H1 (cell line): ENCODE measurements at regions not wholly inside any gene's neighbourhood (a gene's known extent, or its start where the extent isn't known, plus 50 kb on each side); places are given as distances from the start of the nearest gene placed in this dataset.

Experiments used
- CTCF ChIA-PET: fragments of 300-600 bp; sonication (Branson Sonifier 250); formaldehyde crosslinking; loops from one replicate; lab custom pipeline; 2021; ENCODE audit not compliant: partially characterized antibody; lab: Charles Lee
- POLR2A ChIA-PET: fragments of 300-600 bp; sonication (Branson Sonifier 250); formaldehyde crosslinking; loops from one replicate; lab custom pipeline; 2021; ENCODE audit warnings: inconsistent platforms; ENCODE audit not compliant: partially characterized antibody; lab: Charles Lee
- DNase-seq, 2 experiments: peaks; one replicate each; pipeline versions ENCODE4 v3.0.0 to v3.0.0-alpha.2; 2010 to 2022; ENCODE audit warnings: low spot score in 2 of 2, low read depth in 1 of 2, mixed read lengths in 1 of 2
- FAIRE-seq: peaks from 2 replicates; lab custom pipeline; 2011; peaks lifted over from hg19 to GRCh38; lab: Jason Lieb, UNC
- H2AFZ ChIP-seq: 2 replicates; pipeline ENCODE4 v1.8.1; 2012; ENCODE audit warnings: low read length, inconsistent platforms
- H2AK5ac ChIP-seq: 2 replicates; pipeline ENCODE4 v1.6.1; 2013; ENCODE audit warnings: low read depth, low read length
- H2BK120ac ChIP-seq: replicated peaks from 2 replicates; pipeline ENCODE3; 2013; ENCODE audit warnings: low read depth, low read length, inconsistent platforms
- H2BK12ac ChIP-seq: 2 replicates; pipeline ENCODE4 v1.6.1; 2013; ENCODE audit warnings: low read depth, low read length
- H2BK15ac ChIP-seq: 2 replicates; pipeline ENCODE4 v1.6.1; 2013; ENCODE audit warnings: low read length
- H2BK20ac ChIP-seq: 2 replicates; pipeline ENCODE4 v1.6.1; 2013; ENCODE audit warnings: low read length
- H2BK5ac ChIP-seq: 2 replicates; pipeline ENCODE4 v1.6.1; 2013; ENCODE audit warnings: low read depth, low read length
- H3K14ac ChIP-seq: 2 replicates; pipeline ENCODE4 v1.6.1; 2013; ENCODE audit warnings: inconsistent platforms; ENCODE audit not compliant: insufficient read length
- H3K18ac ChIP-seq: 2 replicates; pipeline ENCODE4 v1.6.1; 2013; ENCODE audit warnings: low read length; ENCODE audit errors: extremely low read depth
- H3K23ac ChIP-seq: 2 replicates; pipeline ENCODE4 v1.6.1; 2013; ENCODE audit warnings: inconsistent platforms; ENCODE audit not compliant: insufficient read length
- H3K23me2 ChIP-seq: 2 replicates; pipeline ENCODE4 v1.6.1; 2013; ENCODE audit warnings: low read depth, low read length
- H3K27ac ChIP-seq: 2 replicates; pipeline ENCODE4 v1.6.1; 2011; ENCODE audit warnings: low read depth, low read length, inconsistent platforms
- H3K27me3 ChIP-seq, 4 experiments: replicated peaks in 1 of 4; 1 replicate in 1 of 4; 2 replicates in 3 of 4; pipeline versions ENCODE4 v1.6.1 to v1.8.1; 2011 to 2013; ENCODE audit warnings: low read length in 3 of 4, mild to moderate bottlenecking in 3 of 4, inconsistent platforms in 2 of 4, mixed read lengths in 2 of 4, moderate library complexity in 1 of 4; ENCODE audit not compliant: control insufficient read depth in 3 of 4, insufficient read depth in 3 of 4; ENCODE audit errors: extremely low read depth in 1 of 4
- H3K36me3 ChIP-seq, 4 experiments: 2 replicates each; pipeline versions ENCODE4 v1.6.1 to v1.8.1; 2011 to 2013; ENCODE audit warnings: mild to moderate bottlenecking in 4 of 4, low read length in 3 of 4, moderate library complexity in 2 of 4, control low read depth in 1 of 4, inconsistent platforms in 1 of 4; ENCODE audit not compliant: insufficient read depth in 4 of 4, control insufficient read depth in 2 of 4
- H3K4ac ChIP-seq: replicated peaks from 2 replicates; pipeline ENCODE3; 2013; ENCODE audit warnings: low read length, low read depth, mixed read lengths, inconsistent platforms; ENCODE audit not compliant: insufficient read length
- H3K4me1 ChIP-seq, 4 experiments: replicated peaks in 1 of 4; 1 replicate in 1 of 4; 2 replicates in 3 of 4; pipeline versions ENCODE4 v1.6.1 to v1.8.1; 2011 to 2013; ENCODE audit warnings: low read length in 3 of 4, inconsistent platforms in 2 of 4, mixed read lengths in 1 of 4; ENCODE audit not compliant: insufficient read depth in 4 of 4, control insufficient read depth in 3 of 4
- H3K4me2 ChIP-seq, 2 experiments: 2 replicates each; pipeline versions ENCODE4 v1.6.1 to v1.8.1; 2011 to 2013; ENCODE audit warnings: low read depth in 2 of 2, low read length in 2 of 2, control low read depth in 1 of 2, inconsistent platforms in 1 of 2, mild to moderate bottlenecking in 1 of 2; ENCODE audit not compliant: insufficient read depth in 1 of 2
- H3K4me3 ChIP-seq, 4 experiments: fragments of 200-600, 300-600 bp in 1 of 4; sonication (generic), shearing (Covaris generic), sonication (Bioruptor Twin) in 1 of 4; 2 replicates each; pipeline versions ENCODE4 v1.5.1 to v1.8.1; 2011 to 2016; ENCODE audit warnings: low read length in 4 of 4, low read depth in 3 of 4, control low read depth in 2 of 4, inconsistent platforms in 2 of 4, mild to moderate bottlenecking in 2 of 4, mixed read lengths in 1 of 4, moderate library complexity in 1 of 4; ENCODE audit not compliant: insufficient read depth in 2 of 4; ENCODE audit errors: extremely low read depth in 1 of 4
- H3K56ac ChIP-seq: replicated peaks from 2 replicates; pipeline ENCODE3; 2013; ENCODE audit warnings: low read depth, mild to moderate bottlenecking, mixed read lengths, low read length, inconsistent platforms; ENCODE audit not compliant: insufficient read length
- H3K79me1 ChIP-seq: 2 replicates; pipeline ENCODE4 v1.6.1; 2013; ENCODE audit warnings: low read depth, low read length, control low read depth
- H3K79me2 ChIP-seq, 2 experiments: 2 replicates each; pipeline versions ENCODE4 v1.6.1 to v1.8.1; 2012 to 2013; ENCODE audit warnings: low read length in 2 of 2, mild to moderate bottlenecking in 2 of 2, inconsistent platforms in 1 of 2; ENCODE audit not compliant: insufficient read depth in 2 of 2, control insufficient read depth in 1 of 2
- H3K9ac ChIP-seq, 4 experiments: replicated peaks in 1 of 4; 1 replicate in 1 of 4; 2 replicates in 3 of 4; pipeline versions ENCODE4 v1.6.1 to v1.8.1; 2011 to 2013; ENCODE audit warnings: low read depth in 3 of 4, low read length in 3 of 4, control low read depth in 2 of 4, mild to moderate bottlenecking in 2 of 4, moderate library complexity in 2 of 4, inconsistent platforms in 1 of 4; ENCODE audit errors: extremely low read depth in 1 of 4
- H3K9me3 ChIP-seq, 2 experiments: 2 replicates each; pipeline versions ENCODE4 v1.6.1 to v1.8.1; 2012 to 2013; ENCODE audit warnings: mild to moderate bottlenecking in 2 of 2, moderate library complexity in 2 of 2, control low read depth in 1 of 2, inconsistent platforms in 1 of 2, low read depth in 1 of 2, low read length in 1 of 2, mixed read lengths in 1 of 2; ENCODE audit not compliant: insufficient read depth in 2 of 2
- H4K20me1 ChIP-seq, 2 experiments: replicated peaks in 1 of 2; 2 replicates each; pipeline versions ENCODE3 to v1.8.1; 2011 to 2013; ENCODE audit warnings: inconsistent platforms in 2 of 2, low read length in 2 of 2, mild to moderate bottlenecking in 1 of 2; ENCODE audit not compliant: insufficient read depth in 2 of 2, control insufficient read depth in 1 of 2
- H4K5ac ChIP-seq: 2 replicates; pipeline ENCODE4 v1.6.1; 2013; ENCODE audit warnings: low read length, low read depth, mixed read lengths, inconsistent platforms; ENCODE audit not compliant: insufficient read length
- H4K8ac ChIP-seq: 2 replicates; pipeline ENCODE4 v1.8.0; 2013; ENCODE audit warnings: mild to moderate bottlenecking, moderate library complexity, low read length, inconsistent platforms; ENCODE audit not compliant: insufficient read depth; ENCODE audit errors: extremely low read depth
- H4K91ac ChIP-seq: replicated peaks from 2 replicates; pipeline ENCODE3; 2013; ENCODE audit warnings: low read length, mixed read lengths, inconsistent platforms; ENCODE audit not compliant: insufficient read length
- BACH1 ChIP-seq: IDR thresholded peaks from 2 replicates; pipeline ENCODE4 v1.6.1; 2012; ENCODE audit warnings: low read length, improper control_type of control experiment
- BCL11A ChIP-seq, 2 experiments: IDR thresholded peaks; one replicate each; pipeline ENCODE4 v1.6.1; 2011; ENCODE audit warnings: low read depth in 2 of 2, low read length in 2 of 2, mild to moderate bottlenecking in 2 of 2
- CEBPB ChIP-seq: IDR thresholded peaks from 2 replicates; pipeline ENCODE4 v1.6.1; 2012; ENCODE audit warnings: low read depth, low read length
- FOSL1 ChIP-seq: IDR thresholded peaks from 2 replicates; pipeline ENCODE4 v1.6.1; 2011; ENCODE audit warnings: mild to moderate bottlenecking, low read depth, low read length, moderate library complexity; ENCODE audit not compliant: insufficient read depth
- HDAC2 ChIP-seq, 2 experiments: fragments of 300-600 bp in 1 of 2; sonication (generic) in 1 of 2; IDR thresholded peaks; 2 replicates each; pipeline ENCODE4 v1.6.1; 2011 to 2012; ENCODE audit warnings: low read depth in 2 of 2, low read length in 2 of 2, mild to moderate bottlenecking in 2 of 2, moderate library complexity in 2 of 2, borderline replicate concordance in 1 of 2, inconsistent platforms in 1 of 2
- JUND ChIP-seq: IDR thresholded peaks from 2 replicates; pipeline ENCODE4 v1.6.1; 2011; ENCODE audit warnings: mild to moderate bottlenecking, improper control_type of control experiment, low read length
- KDM1A ChIP-seq: fragments of 200-600, 300-600 bp; sonication (generic); IDR thresholded peaks from 2 replicates; pipeline ENCODE4 v1.7.1; 2016; ENCODE audit warnings: mild to moderate bottlenecking, low read length, borderline replicate concordance
- KDM4A ChIP-seq: IDR thresholded peaks from one replicate; pipeline ENCODE4 v1.7.1; 2012; ENCODE audit warnings: low read depth, mild to moderate bottlenecking, moderate library complexity, low read length, inconsistent platforms; ENCODE audit not compliant: severe bottlenecking
- NRF1 ChIP-seq: IDR thresholded peaks from 2 replicates; pipeline ENCODE4 v1.6.1; 2011; ENCODE audit warnings: mild to moderate bottlenecking, low read depth, low read length, improper control_type of control experiment
- POLR2AphosphoS5 ChIP-seq: IDR thresholded peaks from 2 replicates; pipeline ENCODE4 v1.6.1; 2011; ENCODE audit warnings: low read depth, low read length
- RNF2 ChIP-seq: fragments of 200-900, 300-1000 bp; sonication (generic); IDR thresholded peaks from 2 replicates; pipeline ENCODE4 v1.7.1; 2016; ENCODE audit warnings: borderline replicate concordance, low read depth, mild to moderate bottlenecking, antibody characterized with exemption, low read length; ENCODE audit not compliant: poor library complexity, severe bottlenecking; ENCODE audit errors: missing control alignments
- SIRT6 ChIP-seq: IDR thresholded peaks from one replicate; pipeline ENCODE4 v1.7.1; 2012; ENCODE audit warnings: low read length, inconsistent platforms
- TAF1 ChIP-seq: IDR thresholded peaks from 2 replicates; pipeline ENCODE4 v1.6.1; 2011; ENCODE audit warnings: mild to moderate bottlenecking, low read depth, low read length
- TBP ChIP-seq: IDR thresholded peaks from 2 replicates; pipeline ENCODE4 v1.6.1; 2011; ENCODE audit warnings: low read depth, low read length, improper control_type of control experiment
- TEAD4 ChIP-seq: IDR thresholded peaks from 2 replicates; pipeline ENCODE4 v1.6.1; 2012; ENCODE audit warnings: low read depth, low read length, inconsistent platforms, mixed read lengths
- YY1 ChIP-seq: IDR thresholded peaks from 2 replicates; pipeline ENCODE4 v1.6.1; 2011; ENCODE audit warnings: low read depth, mild to moderate bottlenecking, low read length
- WGBS, 2 experiments: shearing (Covaris generic) in 1 of 2; methylation state at CpG; one replicate each; pipeline versions ENCODE4 v1.1.6 to v1.1.7; 2013 to 2015; ENCODE audit warnings: low lambda C conversion rate in 2 of 2, mixed read lengths in 2 of 2, inconsistent platforms in 1 of 2, low coverage in 1 of 2, missing lambda C conversion rate in 1 of 2; ENCODE audit not compliant: insufficient replicate concordance in 2 of 2, insufficient coverage in 1 of 2, insufficient read length in 1 of 2; ENCODE audit errors: extremely low coverage in 1 of 2, missing lambda C conversion rate in 1 of 2; 5-methylcytosine and 5-hydroxymethylcytosine counted together

DNA sequence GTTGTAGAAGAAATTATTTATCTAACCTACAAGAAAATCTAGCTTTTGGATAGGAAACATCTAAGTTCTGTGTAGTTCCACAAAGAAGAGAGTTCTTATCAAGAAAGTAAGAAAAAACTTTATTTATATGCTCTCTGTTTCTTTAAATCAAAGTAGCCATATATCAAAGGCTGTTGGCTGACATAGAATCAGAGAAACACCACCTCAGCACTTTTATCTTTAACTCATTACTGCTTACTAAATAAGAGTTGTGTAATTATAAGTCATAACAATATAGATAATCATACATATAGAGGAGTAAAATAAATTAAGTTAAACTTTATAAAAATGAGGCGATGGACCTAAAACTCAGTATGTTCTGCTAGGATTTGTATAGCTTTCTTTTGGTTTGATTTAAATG lies 570.6 kb downstream of the PCDH17 start:
- no peaks in the 10 kb centered on the region for H3K36me3 ChIP-seq
- H3K4me2 ChIP-seq = no peak overlapping the region
- H3K4me1 ChIP-seq = no peaks in the 10 kb centered on the region
- no peak overlapping the region for H4K5ac ChIP-seq
- H3K18ac ChIP-seq = no peak overlapping the region
- H3K23me2 ChIP-seq = no peaks in the 10 kb centered on the region
- POLR2A ChIA-PET = no interaction called here
- H3K4ac ChIP-seq = no peak overlapping the region
- H2BK20ac ChIP-seq = no peak overlapping the region
- CTCF ChIA-PET = interaction anchor here (1.4 kb wide), 1 partner anchor 10 kb away, joined by 3 read pairs; no protein-coding TSS in a partner anchor
- H2BK15ac ChIP-seq = no peak overlapping the region
- no peak overlapping the region for H2BK12ac ChIP-seq
- H3K56ac ChIP-seq = no peak overlapping the region
- H4K8ac ChIP-seq = no peak overlapping the region
- H4K20me1 ChIP-seq = no peaks in the 10 kb centered on the region
- H3K27me3 ChIP-seq = no peaks in the 10 kb centered on the region
- H2AFZ ChIP-seq = no peak overlapping the region
- DNase-seq (no peak), FAIRE-seq (no peak)
- no peak overlapping the region for H2BK120ac ChIP-seq
- H4K91ac ChIP-seq = no peak overlapping the region
- H3K4me3 ChIP-seq = no peak overlapping the region
- H3K79me1 ChIP-seq = no peaks in the 10 kb centered on the region
- H3K9me3 ChIP-seq = no peaks in the 10 kb centered on the region
- no peak overlapping the region for H2BK5ac ChIP-seq
- no peak overlapping the region for H2AK5ac ChIP-seq
- no peak overlapping the region for H3K9ac ChIP-seq
- no peak overlapping the region for H3K23ac ChIP-seq
- 88% methylated on average over 1 of the region's 1 CpG; no CpG with 5 or more reads in 1 of the 2 experiments for WGBS, 2 experiments
- no peak overlapping the region for H3K27ac ChIP-seq
- no peak overlapping the region for H3K14ac ChIP-seq
- H3K79me2 ChIP-seq = no peaks in the 10 kb centered on the region
- TF ChIP-seq CEBPB = no peak
- TF ChIP-seq BCL11A (IDR thresholded peaks at IDR 0.05; ENCODE audit: low read depth in 2 of 2, low read length in 2 of 2) = no peak
- TF ChIP-seq KDM4A = no peak
- TF ChIP-seq TBP = no peak
- no peak for TF ChIP-seq KDM1A
- no peak for TF ChIP-seq FOSL1
- TF ChIP-seq SIRT6 = no peak
- no peak for TF ChIP-seq NRF1
- TF ChIP-seq YY1 = no peak
- TF ChIP-seq TEAD4 = no peak
- TF ChIP-seq JUND = no peak
- no peak for TF ChIP-seq BACH1
- no peak for TF ChIP-seq POLR2AphosphoS5
- no peak for TF ChIP-seq RNF2
- TF ChIP-seq HDAC2 (IDR thresholded peaks at IDR 0.05; ENCODE audit: borderline replicate concordance in 1 of 2, low read depth in 2 of 2, low read length in 2 of 2) = no peak
- TF ChIP-seq TAF1 = no peak
